Stimulated activated naive CD8-positive, alpha-beta T cell treated with anti-CD3 and anti-CD28 coated beads, Interleukin-15, Interleukin-2, amounts not matched to agents 100 U/mL and 50 U/mL, for 24 hours (primary cell): ENCODE measurements at regions not wholly inside any gene's neighbourhood (a gene's known extent, or its start where the extent isn't known, plus 50 kb on each side); places are given as distances from the start of the nearest gene placed in this dataset.

ENCODE experiments used
- ATAC-seq: fragments of 150-1000 bp; cut with Tn5 transposase; one replicate; pipeline ENCODE4 v1.10.0; 2021
- DNase-seq: peaks from one replicate; pipeline ENCODE4 v3.0.0; 2021

- DNase-seq (no peak), ATAC-seq (no peak)
Measured at GRCh38 chr20:20993372-20993771, 112.8 kb downstream of the LINC00237 start.

DNA sequence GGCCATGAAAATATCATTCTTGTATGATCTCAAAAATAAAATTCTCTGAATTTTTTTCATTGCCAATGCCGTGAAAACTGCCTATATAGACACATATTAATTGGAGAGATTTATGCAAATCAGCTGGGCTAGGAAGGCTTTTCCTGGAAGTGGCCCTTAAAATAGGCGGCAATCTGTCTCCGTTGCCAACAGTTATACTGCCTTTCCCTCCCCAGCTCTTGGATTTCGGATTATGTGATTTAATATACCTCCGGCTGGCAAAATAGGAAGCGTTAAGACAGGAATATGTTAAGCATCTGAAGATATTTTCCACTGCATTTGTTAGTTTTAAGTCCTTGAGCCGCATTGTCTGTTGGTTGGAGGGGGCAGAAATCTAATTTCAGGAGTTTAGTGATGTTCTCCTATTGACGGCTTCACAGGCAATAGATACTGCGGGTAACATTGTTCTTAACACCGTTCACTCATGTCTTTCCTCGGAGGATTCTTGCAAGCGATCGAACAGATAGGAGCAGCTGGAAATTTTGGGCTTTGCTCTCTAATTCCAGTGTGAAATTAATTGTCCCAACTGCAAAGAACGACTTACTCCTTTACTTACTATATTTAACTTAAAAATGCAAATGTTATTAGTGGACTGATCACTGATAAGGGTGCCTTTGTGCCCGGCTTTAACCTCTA lies 113.3 kb downstream of the LINC00237 start:
- DNase-seq: no peak
- ATAC-seq: no peak

- ATAC-seq (no peak), DNase-seq (no peak)
Measured at GRCh38 chr20:20992277-20992676, 113.9 kb downstream of the LINC00237 start.

DNA sequence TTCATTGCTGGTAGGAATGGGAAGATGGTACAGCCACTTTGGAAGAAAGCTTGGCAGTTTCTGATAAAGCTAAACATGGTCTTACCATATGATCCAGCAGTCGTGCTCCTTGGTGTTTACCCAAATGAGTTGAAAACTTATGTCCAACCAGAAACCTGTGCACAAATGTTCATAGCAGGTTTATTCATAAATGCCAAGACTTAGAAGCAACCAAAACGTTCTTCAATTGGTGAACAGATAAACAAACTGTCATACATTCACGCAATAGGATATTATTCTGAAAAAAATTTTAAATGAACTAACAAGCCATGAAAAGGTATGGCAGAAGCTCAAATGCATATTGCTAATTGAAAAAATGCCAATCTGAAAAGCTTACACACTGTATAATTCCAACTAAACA lies 117.1 kb downstream of the LINC00237 start:
- no peak for ATAC-seq
- DNase-seq: no peak

DNA sequence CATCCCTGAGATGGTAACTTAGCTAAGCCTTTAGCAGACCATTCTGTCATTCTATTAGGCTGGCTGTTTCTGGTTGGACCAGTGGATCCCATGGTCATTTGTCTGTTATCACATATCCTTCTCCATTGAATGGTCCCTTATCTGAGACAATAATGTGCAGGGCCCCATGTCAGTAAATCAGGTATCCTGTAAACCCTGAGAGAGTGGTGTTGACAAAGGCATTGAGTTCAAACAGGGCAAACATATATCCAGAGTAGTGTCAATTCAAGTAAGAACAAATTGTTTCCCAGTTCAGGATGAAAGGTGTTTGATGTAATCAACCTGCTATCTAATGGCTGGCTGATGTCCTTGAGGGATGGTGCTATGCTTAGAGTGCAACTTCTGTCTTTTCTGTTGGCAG lies 126.2 kb downstream of the LINC00237 start:
- DNase-seq: no peak
- ATAC-seq: no peak

DNA sequence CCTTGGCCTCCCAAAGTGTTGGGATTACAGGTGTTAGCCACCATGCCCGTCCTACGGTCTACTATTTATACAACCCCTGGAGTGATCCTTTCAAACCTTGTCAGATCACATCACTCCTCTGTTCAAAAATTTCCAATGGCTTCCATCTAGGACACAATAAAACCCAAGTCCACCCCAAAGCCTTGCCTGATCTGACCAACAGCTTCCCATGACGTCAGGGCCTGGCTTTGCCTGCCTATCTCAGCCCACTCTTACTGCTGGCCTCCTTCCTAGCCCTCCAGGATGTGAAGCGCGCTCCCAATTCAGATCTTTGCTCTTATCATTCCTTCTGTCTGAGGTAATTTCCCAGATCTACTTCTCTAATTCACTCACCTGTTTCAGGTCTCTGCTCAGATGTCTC lies 128.4 kb downstream of the LINC00237 start:
- ATAC-seq (no peak), DNase-seq (no peak)

- ATAC-seq: no peak
- no peak for DNase-seq
Measured at GRCh38 chr20:20972490-20972889, 133.7 kb downstream of the LINC00237 start.

DNA sequence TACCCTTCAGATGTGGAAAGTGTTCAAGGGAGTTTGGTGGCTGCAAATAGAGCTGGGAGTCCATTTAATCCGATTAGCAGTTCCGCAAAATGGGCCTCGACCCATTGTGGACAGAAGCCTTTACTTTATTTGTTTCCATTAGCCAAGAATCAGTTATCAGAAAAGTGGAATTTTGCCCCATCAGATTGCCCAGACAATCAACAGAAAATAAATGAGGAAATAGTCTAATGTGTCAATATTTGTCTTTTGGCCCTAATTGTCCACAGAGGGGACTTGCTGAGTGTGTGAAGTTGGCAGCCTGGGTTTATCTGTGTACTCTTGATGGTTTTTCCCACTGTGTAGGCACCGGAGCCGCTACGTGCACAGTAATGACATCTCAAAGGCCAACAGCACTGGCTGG lies 134.3 kb downstream of the LINC00237 start:
- ATAC-seq: no peak
- DNase-seq: no peak

GRCh38 chr20:20970841-20971240 lies 135.3 kb downstream of the LINC00237 start:
- ATAC-seq: no peak
- no peak for DNase-seq

DNA sequence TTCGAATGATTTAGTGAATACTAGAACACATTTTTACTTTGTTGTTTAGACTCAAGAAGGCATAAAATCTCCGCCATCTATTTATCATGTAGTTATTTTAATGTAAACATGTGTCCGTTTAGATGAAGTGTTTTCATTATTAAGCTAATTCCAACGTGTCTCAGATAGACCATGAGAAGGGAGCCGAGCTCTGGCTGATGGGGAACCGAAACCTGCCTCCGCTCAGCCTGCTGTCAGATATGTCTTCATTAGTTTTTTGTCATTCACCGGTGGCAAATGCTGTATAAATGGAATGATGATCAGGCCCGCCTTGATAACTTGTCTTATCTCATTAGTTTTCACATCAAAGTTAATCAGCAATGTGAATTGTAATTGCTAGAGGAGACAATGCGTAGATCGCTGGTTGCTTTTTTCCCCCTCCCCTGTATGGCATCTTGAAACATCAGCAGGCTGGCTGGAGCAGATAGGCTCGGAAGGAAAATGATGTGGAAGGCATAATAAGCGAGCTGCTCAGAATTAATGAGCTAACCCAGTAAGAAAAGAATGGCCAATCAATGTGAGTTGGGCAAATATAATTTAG lies 136.4 kb downstream of the LINC00237 start:
- no peak for DNase-seq
- no peak for ATAC-seq

GRCh38 chr20:20967564-20968184 lies 138.5 kb downstream of the LINC00237 start:
- ATAC-seq (no peak), DNase-seq (no peak)

- ATAC-seq (no peak), DNase-seq (no peak)
Measured at GRCh38 chr20:20966171-20966570, 140.0 kb downstream of the LINC00237 start.

- no peak for ATAC-seq
- no peak for DNase-seq
Measured at GRCh38 chr20:20959031-20959755, 147.0 kb downstream of the LINC00237 start.

DNA sequence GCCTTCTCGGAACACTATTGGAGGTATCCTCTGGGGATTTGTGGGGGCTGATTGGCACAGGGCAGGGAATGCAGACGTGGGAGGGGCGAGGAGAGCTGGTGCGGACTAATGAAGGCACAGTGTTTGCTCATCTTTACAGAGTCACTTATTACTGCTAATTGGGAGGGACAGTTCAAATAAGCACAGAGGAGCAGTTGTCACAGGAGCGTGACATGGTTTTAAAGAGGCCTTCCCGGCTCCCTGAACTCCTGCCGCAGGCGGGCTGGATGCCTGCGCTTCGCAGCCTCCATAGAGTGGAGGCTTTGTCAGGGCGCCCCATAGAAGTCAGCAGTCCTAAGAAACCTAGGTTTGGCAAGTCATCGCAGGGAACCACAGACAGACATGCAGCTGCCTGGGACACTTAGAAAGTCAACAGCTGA lies 149.6 kb downstream of the LINC00237 start:
- ATAC-seq: no peak

DNA sequence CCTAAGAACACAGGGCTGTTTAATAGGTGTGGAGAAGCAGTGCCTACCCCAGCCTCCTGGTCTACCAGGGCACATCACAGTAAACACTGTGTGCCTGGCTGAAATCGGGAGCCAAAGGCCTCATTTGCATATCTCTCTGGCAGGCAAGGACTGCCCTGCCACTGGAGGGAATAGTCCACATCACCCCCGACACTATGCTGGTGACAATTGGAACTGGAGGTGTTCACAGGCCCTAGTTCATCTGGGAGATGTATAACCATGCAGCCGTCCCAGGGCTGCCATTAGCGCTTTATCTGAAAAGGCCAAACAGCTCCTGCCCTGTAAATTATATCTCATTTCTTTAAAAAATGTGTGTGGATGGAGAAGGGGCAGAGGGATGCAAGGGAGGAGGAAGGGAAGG lies 150.3 kb downstream of the LINC00237 start:
- DNase-seq (no peak), ATAC-seq (no peak)

More for the DNA sequence above, 149.6 kb downstream of the LINC00237 start:
- DNase-seq: no peak

GRCh38 chr20:20953738-20954618 lies 152.2 kb downstream of the LINC00237 start:
- DNase-seq (no peak), ATAC-seq (no peak)

GRCh38 chr20:20950620-20951019 lies 155.5 kb downstream of the LINC00237 start:
- ATAC-seq: no peak
- DNase-seq: no peak

DNA sequence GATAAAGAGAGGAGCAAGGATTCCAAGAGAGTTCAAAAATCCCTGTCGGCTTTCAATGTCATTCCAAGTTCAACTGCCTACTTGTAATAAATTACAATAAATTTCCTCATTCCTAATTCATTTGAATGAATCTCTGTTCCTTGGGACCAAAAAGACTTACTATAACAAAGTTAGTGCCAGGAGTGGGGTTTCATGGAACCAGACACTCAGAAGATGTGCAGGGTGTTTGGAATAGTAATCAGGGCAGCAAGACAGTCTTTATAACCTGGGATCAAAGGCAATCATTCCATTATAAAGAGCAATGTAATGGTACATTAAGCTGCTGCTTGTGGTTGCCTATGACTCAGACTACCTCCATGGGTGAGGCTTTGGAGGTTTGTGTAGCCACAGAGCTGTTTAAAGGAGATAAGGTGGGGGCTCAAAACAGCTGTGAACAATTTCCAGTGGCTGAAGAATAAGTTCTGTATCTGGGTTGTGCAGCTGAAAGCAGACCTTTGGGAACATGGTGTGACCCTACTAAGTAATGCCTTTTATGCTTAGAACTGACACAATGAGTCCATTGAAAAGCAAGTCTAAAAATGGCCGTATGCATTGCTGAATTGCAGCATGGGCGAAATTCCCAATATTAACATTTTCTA lies 159.9 kb downstream of the LINC00237 start:
- ATAC-seq (no peak), DNase-seq (no peak)

DNA sequence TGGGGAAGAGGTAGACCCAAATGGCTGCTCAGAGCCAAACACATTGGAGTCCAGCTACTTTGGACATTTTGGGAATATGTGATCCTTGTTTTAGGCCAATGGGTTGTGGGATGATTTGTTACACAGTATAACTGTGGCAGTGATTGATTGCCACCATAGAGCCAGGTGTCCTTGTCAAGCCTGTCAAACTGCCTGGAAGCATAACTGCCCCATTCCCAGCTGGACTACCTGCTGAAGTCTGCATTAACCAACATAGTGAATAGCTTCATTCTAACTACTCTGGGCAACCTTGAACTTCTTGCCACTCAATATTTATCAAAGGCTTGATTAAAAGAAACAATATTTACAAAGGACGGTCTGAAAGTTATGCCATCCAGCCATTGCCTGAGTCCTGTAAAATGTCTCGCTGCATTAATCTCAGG lies 164.7 kb downstream of the LINC00237 start:
- DNase-seq (no peak), ATAC-seq (no peak)

DNA sequence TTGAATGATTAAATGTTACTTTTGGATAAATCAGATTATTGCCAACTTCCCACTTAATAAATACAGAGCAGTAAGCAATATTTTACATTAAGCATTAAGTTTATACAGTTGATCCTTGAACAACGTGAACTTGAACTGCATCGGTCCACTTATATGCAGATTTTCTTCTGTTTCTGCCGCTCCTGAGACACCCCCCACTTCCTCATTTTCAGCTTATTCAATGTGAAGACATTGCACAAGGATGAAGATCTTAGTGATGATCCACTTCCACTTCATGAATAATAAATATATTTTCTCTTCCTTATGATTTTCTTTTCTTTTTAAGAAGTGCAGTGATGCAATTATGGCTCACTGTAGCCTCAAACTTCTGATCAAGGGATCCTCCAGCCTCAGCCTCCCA lies 167.2 kb downstream of the LINC00237 start:
- no peak for ATAC-seq
- DNase-seq: no peak

DNA sequence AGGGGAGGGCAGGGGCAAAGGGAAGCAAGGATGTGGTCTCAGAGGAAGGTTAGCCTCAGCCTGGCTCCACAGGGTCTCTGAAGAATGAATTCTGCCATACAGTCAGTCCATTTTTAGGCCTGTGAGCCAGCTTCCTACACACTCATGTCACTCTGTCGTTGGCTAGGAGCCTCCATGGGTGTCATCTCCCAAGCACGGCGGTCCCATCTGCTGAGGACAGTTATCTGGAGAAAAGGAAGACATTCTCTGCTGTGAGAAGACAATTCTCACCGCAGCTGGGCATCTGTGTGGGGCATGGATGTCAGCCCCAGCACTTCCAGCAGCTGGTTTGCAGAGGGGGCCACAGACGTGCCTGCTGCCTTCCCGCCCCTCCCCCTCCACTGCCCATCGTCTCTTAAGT lies 167.6 kb downstream of the LINC00237 start:
- DNase-seq (no peak), ATAC-seq (no peak)

DNA sequence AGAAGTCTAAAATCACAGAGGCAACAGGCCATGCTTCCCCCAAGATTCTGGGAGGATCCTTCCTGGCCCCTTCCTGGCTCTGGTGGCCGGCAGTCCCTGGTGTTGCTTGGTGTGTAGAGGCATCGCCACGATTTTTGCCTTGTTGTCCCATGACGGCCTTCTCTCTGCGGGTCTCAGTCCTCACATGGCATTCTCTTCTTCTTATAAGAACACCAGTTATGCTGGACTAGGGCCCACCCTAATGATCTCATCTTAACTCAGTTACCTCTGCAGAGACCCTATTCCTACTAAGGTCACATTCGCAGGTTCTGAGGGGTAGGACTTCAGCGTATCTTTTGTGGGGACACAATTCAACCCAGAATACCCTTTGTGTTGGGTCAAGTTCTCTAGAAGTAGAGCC lies 168.0 kb downstream of the LINC00237 start:
- ATAC-seq (no peak), DNase-seq (no peak)
